Naive thymus-derived CD8-positive, alpha-beta T cell (primary cell): ENCODE measurements at regions not wholly inside any gene's neighbourhood (a gene's known extent, or its start where the extent isn't known, plus 50 kb on each side); places are given as distances from the start of the nearest gene placed in this dataset.

Source experiments
- ATAC-seq, 2 donors: fragments of 150-1000 bp; cut with Tn5 transposase in 1 of 2; sonication (Bioruptor Pico), chemical (Tn5 transposase) in 1 of 2; 1 replicate in 1 of 2; 2 replicates in 1 of 2; pipeline ENCODE4 v1.10.0; 2021; ENCODE audit warnings: mild to moderate bottlenecking in 2 of 2, moderate library complexity in 2 of 2
- POLR2A ChIA-PET: fragments of 350-600 bp; sonication (Branson Sonifier 250); formaldehyde crosslinking; loops from one replicate; lab custom pipeline; 2021; ENCODE audit warnings: antibody characterized with exemption; lab: Charles Lee
- DNase-seq, 10 donors: peaks; one replicate each; pipeline versions ENCODE4 v3.0.0 to v3.0.0-alpha.2; 2020 to 2022
- H3K27ac Mint-ChIP-seq, 10 donors: one replicate each; pipeline ENCODE4 v1.8.0; 2020 to 2022; ENCODE audit warnings: mild to moderate bottlenecking in 10 of 10, mixed read lengths in 10 of 10, moderate library complexity in 4 of 10, inconsistent platforms in 1 of 10
- H3K27me3 Mint-ChIP-seq, 5 donors: one replicate each; pipeline ENCODE4 v1.8.0; 2021 to 2022; ENCODE audit warnings: mixed read lengths in 5 of 5
- H3K36me3 Mint-ChIP-seq, 3 donors: one replicate each; pipeline ENCODE4 v1.8.0; 2020 to 2022; ENCODE audit warnings: mixed read lengths in 3 of 3, mild to moderate bottlenecking in 2 of 3, inconsistent platforms in 1 of 3
- H3K4me1 Mint-ChIP-seq, 4 donors: one replicate each; pipeline ENCODE4 v1.8.0; 2021 to 2022; ENCODE audit warnings: mixed read lengths in 4 of 4
- H3K4me3 Mint-ChIP-seq, 10 donors: one replicate each; pipeline ENCODE4 v1.8.0; 2020 to 2022; ENCODE audit warnings: mild to moderate bottlenecking in 10 of 10, mixed read lengths in 10 of 10, moderate library complexity in 6 of 10, inconsistent platforms in 1 of 10
- H3K9me3 Mint-ChIP-seq, 9 donors: one replicate each; pipeline ENCODE4 v1.8.0; 2020 to 2022; ENCODE audit warnings: mixed read lengths in 9 of 9, mild to moderate bottlenecking in 3 of 9, inconsistent platforms in 1 of 9, moderate library complexity in 1 of 9

DNA sequence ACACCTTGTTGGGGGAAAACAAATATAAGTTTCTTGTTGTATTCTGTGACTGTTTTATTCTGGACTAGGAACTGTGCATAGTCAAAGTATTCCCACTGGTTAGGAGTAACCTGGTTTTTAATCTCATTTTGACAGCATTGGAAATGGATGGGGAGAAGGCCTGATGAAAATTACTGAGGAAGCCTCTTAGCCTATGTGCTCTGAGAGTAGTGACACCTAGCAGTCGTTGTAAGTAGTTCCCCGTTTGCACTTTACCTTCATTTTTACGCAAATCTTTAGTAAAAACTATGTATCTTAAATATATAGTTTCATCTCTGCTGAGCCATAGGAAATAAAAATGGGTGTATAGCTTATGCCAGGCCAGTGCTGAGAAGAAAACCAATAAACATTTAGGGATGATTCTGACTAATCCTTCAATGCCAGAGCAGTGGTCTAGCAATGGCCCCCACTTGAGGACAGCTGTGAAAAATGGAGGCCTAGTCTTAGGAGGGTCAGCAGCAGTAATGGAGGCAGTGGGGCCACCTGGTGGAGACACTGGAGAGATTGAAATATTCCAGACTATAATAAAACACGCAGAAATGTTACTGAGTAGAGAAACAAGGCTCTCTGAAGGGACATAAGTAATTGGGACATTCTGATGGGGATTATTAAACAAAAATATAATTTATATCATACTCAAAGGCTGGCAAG is 133.2 kb upstream of the NOVA1 start:
- DNase-seq = no peak
- no peak overlapping the region for H3K27ac Mint-ChIP-seq
- H3K4me3 Mint-ChIP-seq = no peak overlapping the region
- H3K36me3 Mint-ChIP-seq = no peaks in the 10 kb centered on the region
- no peaks in the 10 kb centered on the region for H3K4me1 Mint-ChIP-seq
- ATAC-seq = no peak
- peaks cover 0 to 29% (median 9%) of the 10 kb centered on the region in 9 donors for H3K9me3 Mint-ChIP-seq
- POLR2A ChIA-PET = no interaction called here
- H3K27me3 Mint-ChIP-seq = no peaks in the 10 kb centered on the region

DNA sequence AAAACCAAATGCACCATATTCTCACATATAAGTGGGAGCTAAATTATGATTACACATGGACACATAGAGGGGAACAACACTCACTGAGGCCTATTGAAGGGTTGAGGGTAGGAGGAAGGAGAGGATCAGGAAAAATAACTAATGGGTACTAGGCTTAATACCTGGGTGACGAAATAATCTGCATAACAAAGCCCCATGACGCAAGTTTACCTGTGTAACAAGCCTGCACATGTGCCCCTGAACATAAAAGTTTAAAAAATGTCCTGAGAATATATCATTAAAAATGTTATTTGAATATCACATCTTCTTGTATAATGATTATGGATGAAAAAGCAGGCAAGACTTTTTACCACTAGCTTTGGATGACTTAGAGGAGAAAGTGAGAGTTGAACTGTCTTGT is 138.0 kb upstream of the NOVA1 start:
- POLR2A ChIA-PET = no interaction called here
- DNase-seq (no peak), ATAC-seq (no peak)
- Mint-ChIP-seq H3K36me3 (no peaks in the 10 kb centered on the region), H3K9me3 (peaks cover 0 to 16% (median 7%) of the 10 kb centered on the region in 9 donors), H3K4me3 (no peak overlapping the region), H3K27me3 (no peaks in the 10 kb centered on the region), H3K4me1 (no peaks in the 10 kb centered on the region), H3K27ac (no peak overlapping the region)

DNA sequence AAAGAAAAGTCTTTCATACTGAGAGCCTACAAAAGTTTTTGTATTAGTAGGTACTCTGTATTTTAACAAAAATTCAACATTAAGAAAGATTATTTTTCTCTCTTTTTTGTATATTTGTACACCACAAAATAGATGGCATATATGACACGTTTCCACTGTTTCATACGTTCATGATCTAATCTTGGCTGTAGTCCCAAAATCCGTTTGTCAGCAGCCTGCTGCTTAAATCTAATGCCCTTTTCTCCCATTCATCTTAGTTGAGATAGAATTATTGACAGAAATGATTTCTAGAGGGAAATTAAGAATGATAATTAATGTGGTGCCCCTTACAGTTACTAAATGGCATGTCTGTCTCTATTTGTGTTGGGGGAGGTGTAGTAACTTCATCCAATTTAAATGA is 140.7 kb upstream of the NOVA1 start:
- DNase-seq (no peak), ATAC-seq (no peak)
- POLR2A ChIA-PET = no interaction called here
- Mint-ChIP-seq H3K9me3 (peaks cover 0 to 17% (median 9%) of the 10 kb centered on the region in 9 donors), H3K27me3 (no peaks in the 10 kb centered on the region), H3K27ac (no peak overlapping the region), H3K4me1 (no peaks in the 10 kb centered on the region), H3K36me3 (no peaks in the 10 kb centered on the region), H3K4me3 (no peak overlapping the region)

DNA sequence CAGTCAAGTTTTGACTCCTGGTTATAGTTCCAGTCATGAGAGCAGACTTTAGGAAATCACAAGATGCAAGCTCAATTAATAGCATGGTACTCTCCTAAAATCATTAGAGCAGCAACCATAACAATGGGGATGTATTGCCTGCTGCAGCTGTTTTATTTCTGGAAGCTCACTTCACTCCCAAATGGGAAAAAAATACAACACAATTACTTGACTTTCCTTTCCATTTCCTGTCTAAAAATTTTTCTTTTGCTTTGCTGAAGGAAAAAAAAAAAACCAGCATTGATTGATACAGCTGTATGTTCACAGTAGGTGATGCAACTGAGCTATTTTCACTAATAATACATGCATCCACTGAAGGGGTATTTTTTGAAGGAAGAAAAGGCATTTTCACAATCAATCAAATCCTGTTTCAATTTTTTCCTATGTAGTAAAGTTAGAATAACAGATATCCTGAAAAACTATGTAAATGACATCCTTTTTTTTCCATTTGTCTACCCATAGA is 143.9 kb upstream of the NOVA1 start:
- H3K4me3 Mint-ChIP-seq = no peak overlapping the region
- H3K36me3 Mint-ChIP-seq = no peaks in the 10 kb centered on the region
- H3K9me3 Mint-ChIP-seq = peaks cover 0 to 35% (median 9%) of the 10 kb centered on the region in 9 donors
- no peaks in the 10 kb centered on the region for H3K4me1 Mint-ChIP-seq
- POLR2A ChIA-PET = no interaction called here
- ATAC-seq (no peak), DNase-seq (no peak)
- no peak overlapping the region for H3K27ac Mint-ChIP-seq
- no peaks in the 10 kb centered on the region for H3K27me3 Mint-ChIP-seq

DNA sequence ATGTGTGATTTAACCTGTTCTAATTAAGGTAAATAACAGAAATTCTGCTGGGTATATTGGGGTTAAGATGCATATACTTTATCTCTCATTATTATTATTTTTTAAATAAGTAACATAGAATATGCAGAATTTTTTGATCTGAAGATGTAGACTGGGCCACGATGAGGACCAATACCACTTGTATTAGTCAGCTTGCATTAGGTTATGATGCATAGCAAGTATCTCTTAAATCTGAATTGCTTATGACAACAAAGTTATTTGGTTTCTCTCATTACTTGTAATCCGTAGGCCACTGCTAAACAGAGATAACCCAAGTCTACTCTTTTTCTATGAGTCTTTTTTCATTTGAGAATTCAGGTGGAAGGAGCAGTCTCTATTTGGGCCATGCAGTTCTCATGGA is 145.5 kb upstream of the NOVA1 start:
- Mint-ChIP-seq H3K27me3 (no peaks in the 10 kb centered on the region), H3K36me3 (no peaks in the 10 kb centered on the region), H3K27ac (no peak overlapping the region), H3K9me3 (peaks cover 0 to 32% (median 11%) of the 10 kb centered on the region in 9 donors), H3K4me3 (no peak overlapping the region), H3K4me1 (no peaks in the 10 kb centered on the region)
- ATAC-seq (no peak), DNase-seq (no peak)
- POLR2A ChIA-PET = no interaction called here

DNA sequence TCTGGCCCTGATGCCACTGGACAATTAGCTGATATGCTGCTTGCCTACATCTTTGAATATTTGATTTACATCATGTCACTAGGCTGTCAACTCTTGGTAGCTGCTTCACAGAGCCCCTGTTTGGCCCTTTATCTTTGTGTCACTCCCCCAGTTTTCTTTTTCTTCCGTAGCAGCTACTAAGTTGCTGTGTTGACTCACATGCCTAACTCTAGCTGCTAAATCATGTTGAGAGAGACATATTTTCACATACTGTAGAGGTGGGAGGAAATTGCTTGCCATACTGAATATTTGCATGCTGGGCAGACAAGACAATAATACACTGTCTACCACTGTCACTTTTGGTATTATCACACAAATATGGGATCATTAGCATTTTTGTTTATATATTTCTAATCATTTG is 147.1 kb upstream of the NOVA1 start:
- H3K4me1 Mint-ChIP-seq = no peaks in the 10 kb centered on the region
- POLR2A ChIA-PET = no interaction called here
- H3K9me3 Mint-ChIP-seq = peaks cover 0 to 26% (median 9%) of the 10 kb centered on the region in 9 donors
- no peak for DNase-seq
- H3K27ac Mint-ChIP-seq = no peak overlapping the region
- no peaks in the 10 kb centered on the region for H3K27me3 Mint-ChIP-seq
- H3K36me3 Mint-ChIP-seq = no peaks in the 10 kb centered on the region
- ATAC-seq = no peak
- no peak overlapping the region for H3K4me3 Mint-ChIP-seq

DNA sequence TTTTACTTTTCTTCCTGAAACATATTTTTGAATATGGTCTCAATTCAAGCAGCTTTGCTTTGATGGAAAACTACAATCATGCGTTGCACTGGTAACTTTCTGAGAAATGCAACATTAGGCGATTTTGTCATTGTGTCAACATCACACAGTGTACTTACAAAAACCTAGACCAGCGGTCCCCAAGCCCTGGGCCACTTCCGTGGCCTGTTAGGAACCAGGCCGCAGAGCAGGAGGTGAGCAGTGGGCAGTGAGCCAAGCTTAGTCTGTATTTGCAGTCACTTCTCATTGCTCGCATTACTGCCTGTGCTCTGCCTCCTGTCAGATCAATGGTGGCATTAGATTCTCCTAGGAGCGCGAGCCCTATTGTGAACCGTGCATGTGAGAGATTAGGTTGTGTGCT is 163.7 kb upstream of the NOVA1 start:
- Mint-ChIP-seq H3K36me3 (peaks cover 0 to 1% (median 0%) of the 10 kb centered on the region in 3 donors), H3K4me3 (no peak overlapping the region), H3K9me3 (peaks cover 4 to 37% (median 12%) of the 10 kb centered on the region in 9 donors), H3K27ac (no peak overlapping the region), H3K4me1 (no peaks in the 10 kb centered on the region), H3K27me3 (no peaks in the 10 kb centered on the region)
- no peak for DNase-seq
- no peak for ATAC-seq
- POLR2A ChIA-PET = no interaction called here

DNA sequence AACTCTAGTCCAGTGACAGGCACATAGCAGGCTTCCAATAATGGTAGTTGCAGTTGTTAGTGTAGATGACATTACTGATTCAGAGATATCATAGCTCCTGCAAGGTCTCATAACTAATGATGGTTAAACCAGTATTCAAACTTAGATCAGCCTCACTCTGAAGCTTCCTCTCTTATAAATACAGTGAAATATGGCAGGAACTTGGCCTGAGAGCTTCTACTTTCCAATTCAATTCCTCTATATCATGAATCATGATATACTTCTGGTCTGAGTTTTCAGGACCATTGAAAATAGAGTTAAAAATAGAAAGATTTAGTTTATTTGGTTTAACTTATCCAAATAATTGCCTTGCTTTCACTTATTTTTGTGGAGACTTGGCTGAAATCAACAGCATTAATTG is 167.5 kb upstream of the NOVA1 start:
- Mint-ChIP-seq H3K4me3 (no peak overlapping the region), H3K4me1 (no peaks in the 10 kb centered on the region), H3K27me3 (no peaks in the 10 kb centered on the region), H3K9me3 (peaks cover 1 to 24% (median 9%) of the 10 kb centered on the region in 9 donors), H3K27ac (no peak overlapping the region), H3K36me3 (peaks cover 0 to 1% (median 0%) of the 10 kb centered on the region in 3 donors)
- POLR2A ChIA-PET = no interaction called here
- DNase-seq (no peak), ATAC-seq (no peak)

DNA sequence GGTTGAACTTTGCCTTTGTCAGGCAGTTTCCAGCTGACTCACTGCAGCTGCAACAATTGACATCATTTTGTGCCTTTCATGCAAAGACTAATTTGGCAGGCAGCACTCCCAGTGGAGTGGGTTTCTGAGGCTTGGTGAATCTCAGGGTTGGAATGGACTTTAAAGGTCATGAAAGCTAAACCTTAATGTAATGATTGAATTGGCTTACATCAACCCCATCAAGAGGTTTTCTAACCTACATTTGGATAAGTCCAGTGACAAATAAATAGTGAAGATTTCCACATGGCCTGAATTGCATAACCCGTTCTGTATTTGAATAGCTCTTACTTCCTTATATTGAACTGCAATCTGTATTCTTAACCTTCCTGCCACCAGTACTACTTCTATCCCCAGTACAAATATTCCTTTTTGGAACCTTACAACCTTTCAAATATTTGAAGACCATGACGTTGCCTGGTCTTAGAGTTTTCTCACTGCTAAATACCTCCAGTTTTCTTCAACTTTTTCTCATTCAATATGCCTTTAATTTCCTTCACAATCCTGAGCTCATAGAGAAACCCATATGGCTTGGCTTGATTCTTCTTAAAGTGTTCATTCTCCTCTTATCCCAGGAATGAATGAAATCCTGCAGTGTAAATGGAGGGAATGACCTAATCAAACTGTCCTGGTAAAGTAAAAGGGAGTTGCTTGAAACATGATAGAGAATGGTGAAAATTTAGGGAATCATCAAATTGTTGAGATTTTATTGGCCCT is 168.1 kb upstream of the NOVA1 start:
- H3K9me3 Mint-ChIP-seq = peaks cover 3 to 22% (median 9%) of the 10 kb centered on the region in 9 donors
- H3K36me3 Mint-ChIP-seq = peaks cover 0 to 1% (median 0%) of the 10 kb centered on the region in 3 donors
- H3K4me1 Mint-ChIP-seq = no peaks in the 10 kb centered on the region
- POLR2A ChIA-PET = no interaction called here
- ATAC-seq (no peak), DNase-seq (no peak)
- no peaks in the 10 kb centered on the region for H3K27me3 Mint-ChIP-seq
- H3K27ac Mint-ChIP-seq = no peak overlapping the region
- H3K4me3 Mint-ChIP-seq = no peak overlapping the region

DNA sequence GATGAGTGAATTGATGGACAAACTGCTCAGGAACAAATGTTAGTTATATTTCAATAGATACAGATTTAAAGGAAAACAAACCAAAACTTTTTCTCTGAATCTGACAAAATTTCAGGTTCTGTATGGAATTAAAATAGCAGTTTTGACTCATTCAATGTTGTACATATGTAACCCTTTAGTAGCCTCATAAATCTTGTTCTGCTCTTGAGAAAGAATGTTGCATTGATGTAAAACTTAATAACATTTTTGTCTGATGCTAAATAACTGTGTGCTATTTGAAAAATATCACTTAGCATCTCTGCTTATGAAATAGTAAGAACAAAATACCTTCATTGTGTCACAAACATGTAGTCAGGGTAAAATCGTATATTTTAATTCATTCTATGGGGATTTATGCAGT is 168.9 kb upstream of the NOVA1 start:
- no peaks in the 10 kb centered on the region for H3K27me3 Mint-ChIP-seq
- no peak overlapping the region for H3K4me3 Mint-ChIP-seq
- H3K27ac Mint-ChIP-seq = no peak overlapping the region
- DNase-seq (no peak), ATAC-seq (no peak)
- peaks cover 0 to 1% (median 0%) of the 10 kb centered on the region in 3 donors for H3K36me3 Mint-ChIP-seq
- H3K4me1 Mint-ChIP-seq = no peaks in the 10 kb centered on the region
- peaks cover 0 to 22% (median 7%) of the 10 kb centered on the region in 9 donors for H3K9me3 Mint-ChIP-seq
- POLR2A ChIA-PET = no interaction called here

DNA sequence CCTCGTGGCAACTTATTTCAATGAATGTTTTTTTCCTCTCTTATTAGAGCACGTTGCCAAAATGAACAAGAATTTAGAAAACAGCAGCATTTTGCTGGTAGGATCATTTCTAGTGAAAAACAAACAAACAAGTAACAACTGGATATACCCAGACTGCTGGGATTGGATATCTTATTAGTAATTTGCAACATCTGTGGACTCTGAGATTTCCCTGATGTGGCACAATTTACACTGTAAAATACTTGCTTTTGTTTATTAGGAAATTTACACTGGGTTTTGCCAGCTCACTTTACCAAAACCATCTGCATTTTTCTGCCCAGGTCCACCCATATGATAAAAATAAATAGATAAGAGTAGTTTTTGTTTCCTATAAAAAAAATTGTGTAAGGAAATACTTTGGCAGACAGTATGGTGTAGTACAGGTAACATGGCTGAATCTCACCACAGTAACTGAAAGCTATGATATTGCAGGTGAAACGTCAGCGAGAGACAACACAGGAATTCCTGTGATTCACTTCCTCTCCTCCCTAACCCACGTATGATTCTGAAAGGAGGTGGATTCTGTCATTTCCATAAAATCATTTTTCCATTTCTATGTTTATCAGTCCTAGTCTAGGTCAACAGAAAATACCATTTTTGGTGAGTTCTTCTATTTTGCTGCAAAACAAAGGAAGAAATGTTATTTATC is 176.2 kb upstream of the NOVA1 start:
- Mint-ChIP-seq H3K9me3 (peaks cover 4 to 29% (median 8%) of the 10 kb centered on the region in 9 donors), H3K4me3 (no peak overlapping the region), H3K4me1 (no peaks in the 10 kb centered on the region), H3K27ac (no peak overlapping the region), H3K27me3 (no peaks in the 10 kb centered on the region), H3K36me3 (no peaks in the 10 kb centered on the region)
- no peak for ATAC-seq
- POLR2A ChIA-PET = no interaction called here
- DNase-seq = no peak

DNA sequence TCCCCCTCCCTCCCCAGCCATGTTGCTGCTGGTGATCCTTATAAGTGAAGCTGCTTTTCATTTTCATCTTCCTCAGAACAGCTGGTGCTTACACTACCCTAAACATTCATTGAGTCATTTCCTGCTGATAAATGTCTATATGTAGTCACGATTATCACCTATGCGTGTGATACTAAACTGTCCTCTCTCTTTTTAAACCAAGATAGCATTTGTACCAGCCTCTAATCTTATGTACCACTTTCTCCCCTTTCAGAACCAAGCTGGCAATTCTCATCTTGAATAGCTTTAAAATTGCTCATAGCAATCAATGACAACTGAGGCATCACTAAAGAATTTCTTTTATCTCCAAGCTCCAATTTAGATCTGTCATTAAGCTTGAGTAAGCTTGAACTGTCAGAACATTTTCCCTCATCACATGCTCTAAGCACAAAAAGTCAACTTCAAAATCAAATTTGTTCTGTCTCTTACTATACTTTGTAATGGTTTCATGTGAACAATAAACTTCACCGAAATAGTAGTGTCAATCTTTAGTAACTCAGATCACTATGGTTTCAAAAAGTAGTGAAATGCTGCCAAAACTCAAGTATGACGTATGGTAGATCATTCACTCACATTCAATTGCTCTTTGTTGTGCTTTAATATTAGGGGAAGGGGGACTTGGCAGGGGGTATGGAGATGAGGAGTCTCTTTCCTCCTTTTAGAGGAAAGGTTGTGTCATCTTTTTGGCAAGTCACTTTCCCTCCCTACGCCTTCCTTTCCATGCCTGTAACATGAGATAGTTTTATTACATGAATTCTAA is 178.1 kb upstream of the NOVA1 start:
- no peak overlapping the region for H3K27ac Mint-ChIP-seq
- H3K27me3 Mint-ChIP-seq = no peaks in the 10 kb centered on the region
- H3K9me3 Mint-ChIP-seq = peaks cover 2 to 15% (median 4%) of the 10 kb centered on the region in 9 donors
- POLR2A ChIA-PET = no interaction called here
- H3K36me3 Mint-ChIP-seq = no peaks in the 10 kb centered on the region
- no peak for ATAC-seq
- no peaks in the 10 kb centered on the region for H3K4me1 Mint-ChIP-seq
- no peak for DNase-seq
- no peak overlapping the region for H3K4me3 Mint-ChIP-seq
